CD4-positive, alpha-beta T cell treated with Interleukin-12 subunit alpha and Interleukin-12 subunit beta, for 1 hour (primary cell): ENCODE measurements at regions not wholly inside any gene's neighbourhood (a gene's known extent, or its start where the extent isn't known, plus 50 kb on each side); places are given as distances from the start of the nearest gene placed in this dataset.
A peak's percentile ranks its signal among the peaks of the same experiment; 100 is the strongest.

Source experiments
- DNase-seq: peaks from one replicate; pipeline ENCODE4 v3.0.0-alpha.2; 2020

DNA sequence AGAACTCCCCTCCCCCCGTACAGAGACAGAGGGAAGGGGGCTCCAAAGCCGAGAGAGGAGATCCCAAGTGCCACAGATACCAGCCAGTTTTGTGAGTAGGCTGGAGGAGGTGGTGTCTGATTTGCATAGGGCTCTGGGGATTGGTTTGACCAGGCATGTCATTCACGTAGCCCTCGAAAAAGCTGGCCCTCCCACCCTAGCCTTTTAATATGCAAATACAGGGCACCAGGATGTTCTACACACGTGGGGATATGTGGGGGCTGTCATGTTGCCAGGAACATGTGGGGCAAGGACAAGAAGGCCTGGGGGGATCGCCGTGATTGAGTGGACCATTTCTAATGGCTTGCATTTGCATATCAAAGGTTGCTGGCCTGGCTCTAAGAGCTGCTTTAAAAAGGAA is 272.9 kb downstream of the PPP1R2C start:
- no peak for DNase-seq

DNA sequence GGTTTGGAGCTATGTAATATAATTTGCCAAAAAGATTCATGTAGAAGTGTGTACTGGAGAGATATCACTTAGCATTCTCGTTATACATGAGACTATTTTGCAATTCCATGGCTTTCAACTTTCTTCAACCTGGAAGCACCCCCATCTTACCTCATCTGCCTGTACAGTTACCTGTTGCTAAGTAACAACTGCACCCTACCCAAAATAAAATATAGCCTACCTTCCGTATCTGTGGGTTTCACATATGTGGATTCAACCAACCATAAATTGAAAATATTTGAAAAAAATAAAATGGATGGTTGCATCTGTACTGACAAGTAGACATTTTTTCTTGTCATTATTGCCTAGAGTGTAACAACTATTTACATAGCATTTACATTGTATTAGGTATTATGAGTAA is 278.3 kb downstream of the PPP1R2C start:
- DNase-seq, result no peak

GRCh38 chrX:42497356-42497755 is 280.6 kb downstream of the PPP1R2C start:
- DNase-seq, result no peak

- no peak for DNase-seq
Measured at GRCh38 chrX:42496239-42496638, 281.7 kb downstream of the PPP1R2C start.

DNA sequence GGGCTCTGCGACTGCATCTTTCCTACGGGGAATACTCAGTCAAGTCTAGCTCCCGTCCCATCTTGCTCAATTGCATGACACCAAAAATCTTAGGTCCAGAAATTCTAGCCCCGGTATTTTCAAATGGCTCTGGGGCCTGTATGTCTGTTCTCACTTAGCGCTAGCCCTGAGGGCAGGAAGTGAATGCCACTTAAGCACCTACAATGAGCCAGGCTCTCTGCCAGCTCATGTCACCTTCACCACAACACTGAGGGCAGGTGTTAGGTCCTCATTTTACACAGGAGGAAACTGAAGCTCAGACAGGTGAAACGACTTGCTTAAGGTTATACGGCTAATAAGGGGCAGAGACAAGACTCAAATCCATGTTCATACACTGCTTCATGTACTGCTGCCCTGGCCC is 282.8 kb downstream of the PPP1R2C start:
- peak; percentile 23 for DNase-seq

DNA sequence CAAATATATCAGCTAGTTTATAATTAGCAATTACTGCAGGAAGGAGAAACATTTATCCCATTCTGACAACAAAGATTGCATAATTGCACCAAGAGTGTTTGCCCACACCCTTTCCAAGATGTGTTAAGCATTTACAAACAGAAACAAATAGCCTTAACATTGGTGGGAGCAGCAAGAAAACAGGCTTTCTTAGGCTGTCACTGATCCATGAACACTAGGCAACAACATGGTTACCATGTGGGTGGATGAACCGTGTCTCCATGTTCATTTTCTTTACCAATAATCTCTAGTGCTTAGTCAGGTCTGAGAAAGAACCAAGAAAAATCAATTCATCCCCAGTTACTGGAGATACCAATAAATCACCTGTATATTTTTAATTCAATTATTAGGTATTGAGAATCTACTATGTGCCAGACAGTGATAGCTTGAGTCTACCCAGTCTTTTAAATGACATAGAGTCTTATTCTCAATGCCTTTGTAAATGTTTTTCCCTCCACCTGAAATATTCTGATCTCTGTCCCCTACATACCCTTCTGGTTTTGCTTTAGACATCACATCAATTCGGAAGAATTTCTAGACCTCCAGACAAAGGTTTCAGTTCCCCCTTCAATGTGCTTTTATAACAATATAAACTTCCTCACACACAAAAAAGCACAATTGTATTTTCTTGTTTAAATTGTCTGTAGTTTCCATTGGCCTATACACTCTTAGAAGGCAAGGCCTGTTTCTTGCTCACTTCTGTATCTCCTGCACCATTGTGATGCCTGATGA is 286.6 kb downstream of the PPP1R2C start:
- no peak for DNase-seq

DNA sequence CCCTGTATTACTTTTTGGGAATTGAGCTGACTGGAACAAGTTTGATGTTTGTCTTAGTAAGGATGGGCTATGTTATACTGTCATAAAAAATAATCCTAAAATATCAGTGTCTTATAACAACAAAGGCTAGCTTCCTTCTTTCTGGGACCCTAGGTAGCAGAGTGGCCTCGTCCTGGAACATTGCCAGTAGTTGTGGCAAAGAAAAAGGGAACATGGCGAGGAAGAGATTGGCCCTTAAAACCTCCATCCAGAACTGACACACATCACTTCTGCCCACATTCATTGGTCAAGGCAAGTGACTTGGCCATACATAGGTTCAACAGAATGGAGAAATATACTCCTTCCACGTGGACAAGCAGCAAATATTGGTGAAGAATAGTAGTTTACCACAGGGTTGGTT is 287.9 kb downstream of the PPP1R2C start:
- DNase-seq, result no peak

DNA sequence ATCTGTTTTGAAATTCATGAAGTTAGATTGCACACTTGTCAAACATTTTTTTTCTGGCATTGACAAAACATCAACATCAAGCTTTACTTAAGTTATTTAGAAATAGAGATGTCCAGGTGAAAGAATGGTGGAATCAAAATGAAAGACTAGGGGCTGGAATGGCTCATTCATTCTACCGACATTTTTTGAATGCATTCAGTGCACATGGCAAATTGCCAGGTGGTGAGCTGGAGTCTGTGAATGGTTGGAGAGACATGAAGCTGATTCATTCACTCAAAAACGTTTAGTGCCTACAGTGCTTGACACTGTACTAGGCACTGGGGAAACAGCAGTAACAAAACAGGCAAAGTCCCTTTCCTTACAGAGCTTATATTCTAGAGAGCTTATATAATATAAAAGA is 292.4 kb downstream of the PPP1R2C start:
- DNase-seq, result no peak

GRCh38 chrX:42484233-42484632 is 293.7 kb downstream of the PPP1R2C start:
- no peak for DNase-seq

DNA sequence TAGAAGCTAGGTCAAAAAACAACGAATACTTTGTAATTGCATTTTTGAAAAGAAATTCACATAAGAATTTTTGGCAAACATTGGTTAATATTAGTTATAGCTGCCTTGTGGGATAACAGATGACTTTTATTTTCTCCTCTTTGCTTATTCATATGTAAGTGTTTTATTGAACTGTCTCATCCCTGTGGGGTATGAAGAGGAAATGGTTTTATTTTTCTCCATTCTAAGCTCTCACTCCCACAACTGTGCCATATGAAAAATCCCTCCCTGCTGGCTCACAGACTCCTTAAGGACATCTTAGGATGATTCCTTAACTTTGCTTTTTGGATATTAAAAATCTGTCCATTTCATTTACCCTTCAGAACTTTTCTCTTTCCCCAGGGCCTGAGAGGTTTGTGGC is 300.6 kb downstream of the PPP1R2C start:
- DNase-seq, result no peak

DNA sequence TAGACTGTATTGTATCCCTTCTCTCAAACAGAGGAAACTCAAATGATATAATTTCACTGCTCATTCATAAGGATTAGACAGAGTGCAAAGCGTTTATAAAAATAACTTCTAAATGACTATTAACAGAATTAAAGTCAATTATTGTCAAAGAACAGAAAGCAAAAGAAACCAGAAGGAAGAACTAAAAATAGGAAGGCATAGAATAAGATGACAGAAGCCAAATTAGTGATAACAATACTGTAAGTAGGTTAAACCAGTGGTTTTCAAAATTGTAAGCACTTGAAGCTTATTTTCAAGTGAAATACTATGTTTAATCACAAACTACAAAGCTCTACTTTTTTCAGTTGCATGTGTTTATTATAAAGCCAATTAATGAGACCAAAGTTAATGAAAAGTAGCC is 305.2 kb downstream of the PPP1R2C start:
- DNase-seq, result no peak

GRCh38 chrX:42466332-42467046 is 311.5 kb downstream of the PPP1R2C start:
- no peak for DNase-seq

DNA sequence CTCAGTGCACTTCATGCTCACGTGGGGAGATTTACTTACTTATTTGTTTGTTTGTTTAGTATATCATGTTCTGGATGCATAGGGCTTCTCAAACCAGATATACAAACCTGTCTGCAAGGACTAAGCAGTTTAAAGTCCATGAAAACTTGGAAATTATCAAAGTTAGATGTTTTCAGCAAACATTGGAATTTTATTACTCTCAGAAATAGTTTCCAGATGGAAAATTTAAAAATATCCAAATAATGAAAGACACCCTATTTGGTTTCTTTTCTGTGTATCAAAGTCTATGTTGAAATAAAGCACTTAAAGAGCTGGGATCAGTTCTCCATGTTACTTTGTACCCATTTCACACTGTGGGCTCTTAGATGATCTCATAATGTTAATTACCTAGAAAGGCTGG is 312.1 kb downstream of the PPP1R2C start:
- no peak for DNase-seq

GRCh38 chrX:42463706-42464490 is 314.1 kb downstream of the PPP1R2C start:
- DNase-seq, result no peak

GRCh38 chrX:42462917-42463316 is 315.0 kb downstream of the PPP1R2C start:
- DNase-seq, result no peak

- no peak for DNase-seq
Measured at GRCh38 chrX:42460706-42461105, 317.3 kb downstream of the PPP1R2C start.

DNA sequence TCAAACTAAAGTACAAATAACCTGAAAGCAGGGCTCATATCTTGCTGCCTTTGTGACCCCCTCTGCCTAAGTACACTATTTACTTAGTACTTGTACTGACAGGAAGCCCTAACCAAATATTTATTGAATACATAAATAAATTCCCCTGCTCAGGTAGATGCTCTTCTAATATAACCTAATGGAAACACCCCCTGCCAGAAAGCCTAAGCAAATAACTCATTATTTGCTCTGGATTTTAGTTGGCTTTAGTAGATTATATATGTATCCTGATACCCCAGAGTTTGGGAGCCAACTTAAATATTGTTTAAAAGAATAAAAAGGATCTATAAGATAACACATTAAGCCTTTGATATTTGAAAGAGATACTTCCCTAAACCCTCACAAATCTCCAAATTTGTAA is 318.2 kb downstream of the PPP1R2C start:
- no peak for DNase-seq

- DNase-seq, result no peak
Measured at GRCh38 chrX:42456176-42456700, 321.7 kb downstream of the PPP1R2C start.

DNA sequence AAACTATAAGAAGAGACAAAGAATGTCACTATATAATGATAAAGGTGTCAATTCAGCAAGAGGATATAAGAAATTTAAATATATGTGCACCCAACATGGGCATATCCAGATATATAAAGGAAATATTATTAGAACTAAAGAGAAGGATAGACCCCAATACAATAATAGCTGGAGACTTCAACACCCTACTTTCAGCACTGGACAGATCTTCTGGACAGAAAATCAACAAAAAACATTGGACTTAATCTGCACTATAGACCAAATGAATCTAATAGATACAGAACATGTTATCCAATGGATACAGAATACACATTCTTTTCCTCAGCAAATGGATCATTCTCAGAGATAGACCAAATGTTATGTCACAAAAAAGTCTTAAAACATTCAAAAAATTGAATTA is 327.7 kb downstream of the PPP1R2C start:
- DNase-seq, result no peak

- DNase-seq, result no peak
Measured at GRCh38 chrX:42443267-42443666, 334.7 kb downstream of the PPP1R2C start.

GRCh38 chrX:42442745-42443144 is 335.2 kb downstream of the PPP1R2C start:
- no peak for DNase-seq

DNA sequence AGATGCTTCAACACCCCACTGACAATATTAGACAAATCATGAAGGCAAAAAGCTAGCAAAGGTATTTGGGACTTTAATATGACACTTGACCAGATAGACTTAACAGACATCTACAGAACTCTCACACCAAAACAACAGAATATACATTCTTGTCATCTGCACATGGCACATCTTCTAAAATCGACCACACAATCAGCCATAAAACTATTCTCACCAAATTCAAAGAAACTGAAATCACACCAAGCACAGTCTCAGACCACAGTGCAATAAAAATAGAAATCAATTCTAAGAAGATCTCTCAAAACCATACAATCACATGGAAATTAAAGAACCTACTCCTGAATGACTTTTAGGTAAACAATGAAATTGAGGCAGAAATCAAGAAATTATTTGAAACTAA is 340.8 kb downstream of the PPP1R2C start:
- no peak for DNase-seq

DNA sequence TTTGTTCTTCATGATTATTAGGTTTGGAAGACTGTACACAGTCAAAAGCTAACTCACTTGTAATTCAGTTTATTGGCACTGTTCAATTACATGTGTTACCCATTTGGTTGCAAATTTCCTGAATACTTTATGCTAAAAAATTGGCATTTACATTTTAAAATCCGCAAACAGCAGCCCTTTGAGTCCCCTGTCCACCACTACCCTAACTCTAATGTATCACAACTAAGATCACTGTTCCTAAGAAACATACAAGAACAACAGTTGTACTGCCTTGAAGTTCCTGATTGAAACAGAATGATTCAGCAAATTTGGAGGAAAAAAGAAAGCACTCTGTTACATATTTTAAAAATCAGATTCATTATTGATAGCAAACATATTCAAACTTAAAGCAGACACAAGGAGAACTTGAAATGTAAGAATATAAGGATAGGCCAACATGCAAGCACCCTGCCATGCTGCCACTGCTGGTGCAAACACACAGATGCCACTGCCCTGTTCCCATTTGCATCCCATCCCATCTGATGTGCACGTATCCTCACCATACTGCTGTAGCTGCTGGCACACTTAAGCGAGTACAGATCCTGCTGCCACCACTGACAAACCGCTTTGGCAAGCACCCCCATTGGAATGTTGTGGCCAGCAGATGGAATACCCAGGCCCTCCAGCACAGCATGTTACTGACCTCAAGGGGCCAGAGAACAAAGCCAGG is 343.4 kb downstream of the PPP1R2C start:
- no peak for DNase-seq
